Loucy (cell line): ENCODE measurements at regions not wholly inside any gene's neighbourhood (a gene's known extent, or its start where the extent isn't known, plus 50 kb on each side); places are given as distances from the start of the nearest gene placed in this dataset.

Source experiments
- H2AFZ ChIP-seq: fragments of 200-600 bp; sonication (generic); 2 replicates; pipeline ENCODE4 v1.6.0; 2016; ENCODE audit warnings: antibody characterized with exemption, mild to moderate bottlenecking, low read length, moderate library complexity
- H3F3A ChIP-seq: fragments of 200-600 bp; 2 replicates; pipeline ENCODE4 v1.6.0; 2016; ENCODE audit warnings: antibody characterized with exemption, low read depth, mild to moderate bottlenecking
- H3K27me3 ChIP-seq: fragments of 200-600 bp; sonication (generic); 2 replicates; pipeline ENCODE4 v1.6.1; 2014; ENCODE audit warnings: low read length, mild to moderate bottlenecking; ENCODE audit not compliant: insufficient read depth, poor library complexity, severe bottlenecking
- H3K36me3 ChIP-seq: fragments of 200-600 bp; sonication (generic); 2 replicates; pipeline ENCODE4 v1.6.1; 2016; ENCODE audit warnings: low read length; ENCODE audit not compliant: insufficient read depth
- H3K4me1 ChIP-seq: fragments of 200-600 bp; sonication (generic); 2 replicates; pipeline ENCODE4 v1.5.1; 2014; ENCODE audit warnings: low read length, mild to moderate bottlenecking; ENCODE audit not compliant: insufficient read depth, poor library complexity, severe bottlenecking
- H3K4me2 ChIP-seq: fragments of 200-600 bp; sonication (generic); 2 replicates; pipeline ENCODE4 v1.6.0; 2014; ENCODE audit warnings: antibody characterized with exemption, low read length, low read depth, mild to moderate bottlenecking; ENCODE audit not compliant: poor library complexity, severe bottlenecking
- H3K4me3 ChIP-seq: fragments of 200-600 bp; sonication (generic); 2 replicates; pipeline ENCODE4 v1.5.1; 2014; ENCODE audit warnings: low read length, mild to moderate bottlenecking, mixed read lengths; ENCODE audit not compliant: poor library complexity, severe bottlenecking
- H3K79me2 ChIP-seq: fragments of 200-600 bp; sonication (generic); 2 replicates; pipeline ENCODE4 v1.6.1; 2014; ENCODE audit warnings: low read length; ENCODE audit not compliant: insufficient read depth
- H3K9ac ChIP-seq: fragments of 200-600 bp; sonication (generic); 2 replicates; pipeline ENCODE4 v1.6.0; 2014; ENCODE audit warnings: mild to moderate bottlenecking, low read depth, low read length, moderate library complexity; ENCODE audit not compliant: poor library complexity, severe bottlenecking
- H3K9me2 ChIP-seq: fragments of 200-600 bp; sonication (generic); replicated peaks from 2 replicates; pipeline ENCODE4 v1.6.1; 2016; ENCODE audit warnings: low read depth, low read length, mixed read lengths
- H3K9me3 ChIP-seq: fragments of 200-600 bp; sonication (generic); 2 replicates; pipeline ENCODE4 v1.6.1; 2014; ENCODE audit warnings: mild to moderate bottlenecking, antibody characterized with exemption, low read length, low read depth; ENCODE audit not compliant: insufficient read depth
- H4K20me1 ChIP-seq: fragments of 200-600 bp; sonication (generic); 2 replicates; pipeline ENCODE4 v1.6.0; 2014; ENCODE audit warnings: antibody characterized with exemption, low read length, mild to moderate bottlenecking; ENCODE audit not compliant: insufficient read depth, poor library complexity, severe bottlenecking
- EZH2phosphoT487 ChIP-seq: fragments of 200-600 bp; IDR thresholded peaks from 2 replicates; pipeline ENCODE4 v1.6.1; 2018; ENCODE audit warnings: antibody characterized with exemption, mild to moderate bottlenecking, moderate library complexity, borderline replicate concordance
- TF ChIP-seq, protein P1 (sequence below): fragments of 200-600 bp; sonication (generic); conservative IDR thresholded peaks from 2 replicates; pipeline ENCODE4 v1.5.1; 2014; ENCODE audit warnings: mild to moderate bottlenecking, antibody characterized with exemption, low read length

DNA sequence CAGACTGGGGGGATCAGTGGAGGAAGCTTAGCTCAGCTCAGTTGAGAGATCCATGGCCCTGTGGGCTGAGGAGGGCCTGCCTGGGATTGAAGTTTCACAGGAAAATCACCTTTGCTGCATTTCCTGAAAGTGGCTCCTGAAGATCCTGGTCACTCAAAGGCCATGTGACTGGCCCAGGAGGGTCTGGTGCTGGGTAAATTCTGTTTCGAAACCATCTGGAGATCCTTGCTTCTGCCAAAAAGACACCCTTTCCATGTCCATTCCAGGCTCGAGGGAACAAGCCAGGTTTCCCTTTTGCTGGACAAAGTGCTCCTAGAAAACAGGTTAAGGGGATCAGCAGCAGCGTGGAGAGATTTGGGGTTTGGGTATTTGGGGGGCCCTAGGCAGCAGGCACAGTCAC lies 293.3 kb downstream of the ZNF536 start:
- no peaks in the 10 kb centered on the region for H3F3A ChIP-seq
- no peak for TF ChIP-seq EZH2phosphoT487
- TF ChIP-seq, protein P1, sequence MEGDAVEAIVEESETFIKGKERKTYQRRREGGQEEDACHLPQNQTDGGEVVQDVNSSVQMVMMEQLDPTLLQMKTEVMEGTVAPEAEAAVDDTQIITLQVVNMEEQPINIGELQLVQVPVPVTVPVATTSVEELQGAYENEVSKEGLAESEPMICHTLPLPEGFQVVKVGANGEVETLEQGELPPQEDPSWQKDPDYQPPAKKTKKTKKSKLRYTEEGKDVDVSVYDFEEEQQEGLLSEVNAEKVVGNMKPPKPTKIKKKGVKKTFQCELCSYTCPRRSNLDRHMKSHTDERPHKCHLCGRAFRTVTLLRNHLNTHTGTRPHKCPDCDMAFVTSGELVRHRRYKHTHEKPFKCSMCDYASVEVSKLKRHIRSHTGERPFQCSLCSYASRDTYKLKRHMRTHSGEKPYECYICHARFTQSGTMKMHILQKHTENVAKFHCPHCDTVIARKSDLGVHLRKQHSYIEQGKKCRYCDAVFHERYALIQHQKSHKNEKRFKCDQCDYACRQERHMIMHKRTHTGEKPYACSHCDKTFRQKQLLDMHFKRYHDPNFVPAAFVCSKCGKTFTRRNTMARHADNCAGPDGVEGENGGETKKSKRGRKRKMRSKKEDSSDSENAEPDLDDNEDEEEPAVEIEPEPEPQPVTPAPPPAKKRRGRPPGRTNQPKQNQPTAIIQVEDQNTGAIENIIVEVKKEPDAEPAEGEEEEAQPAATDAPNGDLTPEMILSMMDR: no peak
- no peaks in the 10 kb centered on the region for H3K9me3 ChIP-seq
- H3K9ac ChIP-seq: no peak overlapping the region
- no peaks in the 10 kb centered on the region for H3K9me2 ChIP-seq
- no peaks in the 10 kb centered on the region for H3K27me3 ChIP-seq
- H2AFZ ChIP-seq: no peak overlapping the region
- H3K4me1 ChIP-seq: no peaks in the 10 kb centered on the region
- no peak overlapping the region for H3K4me3 ChIP-seq
- H3K4me2 ChIP-seq: no peak overlapping the region
- H3K36me3 ChIP-seq: no peaks in the 10 kb centered on the region
- no peaks in the 10 kb centered on the region for H4K20me1 ChIP-seq
- H3K79me2 ChIP-seq: no peaks in the 10 kb centered on the region

DNA sequence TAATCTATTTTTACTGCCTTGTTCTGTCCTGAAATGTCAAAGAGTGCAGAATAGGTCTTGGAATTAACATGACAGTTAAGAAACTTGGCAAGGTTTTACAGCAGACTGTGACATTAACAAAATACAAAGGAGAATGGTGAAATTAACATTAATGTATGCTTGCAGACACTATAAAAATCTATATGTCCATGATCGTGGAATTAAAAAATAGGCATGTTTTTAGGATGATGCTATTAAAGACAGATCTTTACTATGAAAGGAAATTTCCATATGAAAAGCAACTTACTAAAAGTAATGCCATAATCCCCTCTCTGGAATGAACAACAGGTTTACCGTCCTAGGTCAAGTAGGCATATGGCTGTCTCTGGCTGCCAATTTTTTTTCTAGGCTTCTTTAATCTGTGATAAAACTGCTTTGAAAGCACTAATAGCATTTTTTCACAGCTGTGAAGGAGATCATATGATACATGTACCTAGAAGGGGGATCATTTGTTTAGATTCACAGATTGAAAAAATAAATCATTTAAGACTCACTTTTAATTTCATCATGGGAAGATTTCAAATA lies 291.5 kb downstream of the ZNF536 start:
- Histone ChIP-seq H3K9me2 (no peaks in the 10 kb centered on the region), H3F3A (no peaks in the 10 kb centered on the region), H2AFZ (no peak overlapping the region), H4K20me1 (no peaks in the 10 kb centered on the region), H3K9me3 (no peaks in the 10 kb centered on the region), H3K36me3 (no peaks in the 10 kb centered on the region), H3K4me3 (no peak overlapping the region), H3K4me1 (no peaks in the 10 kb centered on the region), H3K27me3 (no peaks in the 10 kb centered on the region), H3K9ac (no peak overlapping the region), H3K79me2 (no peaks in the 10 kb centered on the region), H3K4me2 (no peak overlapping the region)
- TF ChIP-seq, protein P1: no peak
- no peak for TF ChIP-seq EZH2phosphoT487

DNA sequence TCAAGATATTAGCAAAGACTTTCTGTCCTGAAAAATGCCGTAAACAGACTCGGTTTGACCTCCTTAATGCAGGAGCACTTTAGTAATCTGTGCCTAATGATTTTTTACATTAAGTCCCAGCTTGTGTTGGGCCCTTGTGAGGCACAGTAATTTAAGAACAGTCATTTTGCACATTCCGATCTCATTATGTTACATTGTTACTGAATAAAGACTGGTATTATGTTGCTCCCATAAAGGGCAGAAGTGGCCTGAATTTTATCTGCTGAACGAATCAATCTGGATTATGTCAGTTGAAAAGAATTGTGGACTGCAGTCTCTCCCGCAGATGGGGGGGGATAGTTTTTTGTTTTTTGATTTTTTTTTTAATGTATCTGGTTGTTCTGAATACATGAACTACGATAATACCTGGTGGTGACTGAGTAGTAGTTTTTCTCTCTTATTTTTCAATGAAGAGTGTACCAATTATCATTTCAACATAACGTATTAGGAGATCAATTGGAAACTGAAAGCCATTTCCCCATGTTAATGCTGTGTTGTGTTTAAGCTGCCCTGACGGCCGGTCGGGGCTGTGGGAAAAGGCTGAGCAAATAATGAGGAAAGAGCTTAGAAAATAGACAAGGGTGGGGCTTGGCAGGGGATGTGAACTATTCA lies 290.2 kb downstream of the ZNF536 start:
- Histone ChIP-seq H3K36me3 (no peaks in the 10 kb centered on the region), H3K9ac (no peak overlapping the region), H3K4me1 (no peaks in the 10 kb centered on the region), H2AFZ (no peak overlapping the region), H3K9me2 (no peaks in the 10 kb centered on the region), H3K79me2 (no peaks in the 10 kb centered on the region), H3F3A (no peaks in the 10 kb centered on the region), H4K20me1 (no peaks in the 10 kb centered on the region), H3K4me3 (no peak overlapping the region), H3K27me3 (no peaks in the 10 kb centered on the region), H3K9me3 (no peaks in the 10 kb centered on the region), H3K4me2 (no peak overlapping the region)
- TF ChIP-seq, protein P1: no peak
- no peak for TF ChIP-seq EZH2phosphoT487
